H1 (cell line): ENCODE measurements at regions not wholly inside any gene's neighbourhood (a gene's known extent, or its start where the extent isn't known, plus 50 kb on each side); places are given as distances from the start of the nearest gene placed in this dataset.
A peak's percentile ranks its signal among the peaks of the same experiment; 100 is the strongest.

Experiments
- CTCF ChIA-PET: fragments of 300-600 bp; sonication (Branson Sonifier 250); formaldehyde crosslinking; loops from one replicate; lab custom pipeline; 2021; ENCODE audit not compliant: partially characterized antibody; lab: Charles Lee
- POLR2A ChIA-PET: fragments of 300-600 bp; sonication (Branson Sonifier 250); formaldehyde crosslinking; loops from one replicate; lab custom pipeline; 2021; ENCODE audit warnings: inconsistent platforms; ENCODE audit not compliant: partially characterized antibody; lab: Charles Lee
- DNase-seq, 2 experiments: peaks; one replicate each; pipeline versions ENCODE4 v3.0.0 to v3.0.0-alpha.2; 2010 to 2022; ENCODE audit warnings: low spot score in 2 of 2, low read depth in 1 of 2, mixed read lengths in 1 of 2
- FAIRE-seq: peaks from 2 replicates; lab custom pipeline; 2011; peaks lifted over from hg19 to GRCh38; lab: Jason Lieb, UNC
- H2AFZ ChIP-seq: 2 replicates; pipeline ENCODE4 v1.8.1; 2012; ENCODE audit warnings: low read length, inconsistent platforms
- H2AK5ac ChIP-seq: 2 replicates; pipeline ENCODE4 v1.6.1; 2013; ENCODE audit warnings: low read depth, low read length
- H2BK120ac ChIP-seq: replicated peaks from 2 replicates; pipeline ENCODE3; 2013; ENCODE audit warnings: low read depth, low read length, inconsistent platforms
- H2BK12ac ChIP-seq: 2 replicates; pipeline ENCODE4 v1.6.1; 2013; ENCODE audit warnings: low read depth, low read length
- H2BK15ac ChIP-seq: 2 replicates; pipeline ENCODE4 v1.6.1; 2013; ENCODE audit warnings: low read length
- H2BK20ac ChIP-seq: 2 replicates; pipeline ENCODE4 v1.6.1; 2013; ENCODE audit warnings: low read length
- H2BK5ac ChIP-seq: 2 replicates; pipeline ENCODE4 v1.6.1; 2013; ENCODE audit warnings: low read depth, low read length
- H3K14ac ChIP-seq: 2 replicates; pipeline ENCODE4 v1.6.1; 2013; ENCODE audit warnings: inconsistent platforms; ENCODE audit not compliant: insufficient read length
- H3K18ac ChIP-seq: 2 replicates; pipeline ENCODE4 v1.6.1; 2013; ENCODE audit warnings: low read length; ENCODE audit errors: extremely low read depth
- H3K23ac ChIP-seq: 2 replicates; pipeline ENCODE4 v1.6.1; 2013; ENCODE audit warnings: inconsistent platforms; ENCODE audit not compliant: insufficient read length
- H3K23me2 ChIP-seq: 2 replicates; pipeline ENCODE4 v1.6.1; 2013; ENCODE audit warnings: low read depth, low read length
- H3K27ac ChIP-seq: 2 replicates; pipeline ENCODE4 v1.6.1; 2011; ENCODE audit warnings: low read depth, low read length, inconsistent platforms
- H3K27me3 ChIP-seq, 4 experiments: replicated peaks in 1 of 4; 1 replicate in 1 of 4; 2 replicates in 3 of 4; pipeline versions ENCODE4 v1.6.1 to v1.8.1; 2011 to 2013; ENCODE audit warnings: low read length in 3 of 4, mild to moderate bottlenecking in 3 of 4, inconsistent platforms in 2 of 4, mixed read lengths in 2 of 4, moderate library complexity in 1 of 4; ENCODE audit not compliant: control insufficient read depth in 3 of 4, insufficient read depth in 3 of 4; ENCODE audit errors: extremely low read depth in 1 of 4
- H3K36me3 ChIP-seq, 4 experiments: 2 replicates each; pipeline versions ENCODE4 v1.6.1 to v1.8.1; 2011 to 2013; ENCODE audit warnings: mild to moderate bottlenecking in 4 of 4, low read length in 3 of 4, moderate library complexity in 2 of 4, control low read depth in 1 of 4, inconsistent platforms in 1 of 4; ENCODE audit not compliant: insufficient read depth in 4 of 4, control insufficient read depth in 2 of 4
- H3K4ac ChIP-seq: replicated peaks from 2 replicates; pipeline ENCODE3; 2013; ENCODE audit warnings: low read length, low read depth, mixed read lengths, inconsistent platforms; ENCODE audit not compliant: insufficient read length
- H3K4me1 ChIP-seq, 4 experiments: replicated peaks in 1 of 4; 1 replicate in 1 of 4; 2 replicates in 3 of 4; pipeline versions ENCODE4 v1.6.1 to v1.8.1; 2011 to 2013; ENCODE audit warnings: low read length in 3 of 4, inconsistent platforms in 2 of 4, mixed read lengths in 1 of 4; ENCODE audit not compliant: insufficient read depth in 4 of 4, control insufficient read depth in 3 of 4
- H3K4me2 ChIP-seq, 2 experiments: 2 replicates each; pipeline versions ENCODE4 v1.6.1 to v1.8.1; 2011 to 2013; ENCODE audit warnings: low read depth in 2 of 2, low read length in 2 of 2, control low read depth in 1 of 2, inconsistent platforms in 1 of 2, mild to moderate bottlenecking in 1 of 2; ENCODE audit not compliant: insufficient read depth in 1 of 2
- H3K4me3 ChIP-seq, 4 experiments: fragments of 200-600, 300-600 bp in 1 of 4; sonication (generic), shearing (Covaris generic), sonication (Bioruptor Twin) in 1 of 4; 2 replicates each; pipeline versions ENCODE4 v1.5.1 to v1.8.1; 2011 to 2016; ENCODE audit warnings: low read length in 4 of 4, low read depth in 3 of 4, control low read depth in 2 of 4, inconsistent platforms in 2 of 4, mild to moderate bottlenecking in 2 of 4, mixed read lengths in 1 of 4, moderate library complexity in 1 of 4; ENCODE audit not compliant: insufficient read depth in 2 of 4; ENCODE audit errors: extremely low read depth in 1 of 4
- H3K56ac ChIP-seq: replicated peaks from 2 replicates; pipeline ENCODE3; 2013; ENCODE audit warnings: low read depth, mild to moderate bottlenecking, mixed read lengths, low read length, inconsistent platforms; ENCODE audit not compliant: insufficient read length
- H3K79me1 ChIP-seq: 2 replicates; pipeline ENCODE4 v1.6.1; 2013; ENCODE audit warnings: low read depth, low read length, control low read depth
- H3K79me2 ChIP-seq, 2 experiments: 2 replicates each; pipeline versions ENCODE4 v1.6.1 to v1.8.1; 2012 to 2013; ENCODE audit warnings: low read length in 2 of 2, mild to moderate bottlenecking in 2 of 2, inconsistent platforms in 1 of 2; ENCODE audit not compliant: insufficient read depth in 2 of 2, control insufficient read depth in 1 of 2
- H3K9ac ChIP-seq, 4 experiments: replicated peaks in 1 of 4; 1 replicate in 1 of 4; 2 replicates in 3 of 4; pipeline versions ENCODE4 v1.6.1 to v1.8.1; 2011 to 2013; ENCODE audit warnings: low read depth in 3 of 4, low read length in 3 of 4, control low read depth in 2 of 4, mild to moderate bottlenecking in 2 of 4, moderate library complexity in 2 of 4, inconsistent platforms in 1 of 4; ENCODE audit errors: extremely low read depth in 1 of 4
- H3K9me3 ChIP-seq, 2 experiments: 2 replicates each; pipeline versions ENCODE4 v1.6.1 to v1.8.1; 2012 to 2013; ENCODE audit warnings: mild to moderate bottlenecking in 2 of 2, moderate library complexity in 2 of 2, control low read depth in 1 of 2, inconsistent platforms in 1 of 2, low read depth in 1 of 2, low read length in 1 of 2, mixed read lengths in 1 of 2; ENCODE audit not compliant: insufficient read depth in 2 of 2
- H4K20me1 ChIP-seq, 2 experiments: replicated peaks in 1 of 2; 2 replicates each; pipeline versions ENCODE3 to v1.8.1; 2011 to 2013; ENCODE audit warnings: inconsistent platforms in 2 of 2, low read length in 2 of 2, mild to moderate bottlenecking in 1 of 2; ENCODE audit not compliant: insufficient read depth in 2 of 2, control insufficient read depth in 1 of 2
- H4K5ac ChIP-seq: 2 replicates; pipeline ENCODE4 v1.6.1; 2013; ENCODE audit warnings: low read length, low read depth, mixed read lengths, inconsistent platforms; ENCODE audit not compliant: insufficient read length
- H4K8ac ChIP-seq: 2 replicates; pipeline ENCODE4 v1.8.0; 2013; ENCODE audit warnings: mild to moderate bottlenecking, moderate library complexity, low read length, inconsistent platforms; ENCODE audit not compliant: insufficient read depth; ENCODE audit errors: extremely low read depth
- H4K91ac ChIP-seq: replicated peaks from 2 replicates; pipeline ENCODE3; 2013; ENCODE audit warnings: low read length, mixed read lengths, inconsistent platforms; ENCODE audit not compliant: insufficient read length
- ATF3 ChIP-seq: IDR thresholded peaks from 2 replicates; pipeline ENCODE4 v1.6.1; 2011; ENCODE audit warnings: low read depth, mild to moderate bottlenecking, low read length; ENCODE audit not compliant: insufficient read depth
- CHD1 ChIP-seq: IDR thresholded peaks from 2 replicates; pipeline ENCODE4 v1.6.1; 2012; ENCODE audit warnings: low read depth, low read length, improper control_type of control experiment
- CREB1 ChIP-seq: IDR thresholded peaks from 2 replicates; pipeline ENCODE4 v1.6.1; 2012; ENCODE audit warnings: inconsistent platforms
- EGR1 ChIP-seq: IDR thresholded peaks from 2 replicates; pipeline ENCODE4 v1.6.1; 2011; ENCODE audit warnings: low read depth, low read length, borderline replicate concordance
- FOSL1 ChIP-seq: IDR thresholded peaks from 2 replicates; pipeline ENCODE4 v1.6.1; 2011; ENCODE audit warnings: mild to moderate bottlenecking, low read depth, low read length, moderate library complexity; ENCODE audit not compliant: insufficient read depth
- HDAC2 ChIP-seq, 2 experiments: fragments of 300-600 bp in 1 of 2; sonication (generic) in 1 of 2; IDR thresholded peaks; 2 replicates each; pipeline ENCODE4 v1.6.1; 2011 to 2012; ENCODE audit warnings: low read depth in 2 of 2, low read length in 2 of 2, mild to moderate bottlenecking in 2 of 2, moderate library complexity in 2 of 2, borderline replicate concordance in 1 of 2, inconsistent platforms in 1 of 2
- KDM5A ChIP-seq: fragments of 200-600 bp; IDR thresholded peaks from 2 replicates; pipeline ENCODE4 v1.7.1; 2012; ENCODE audit warnings: mild to moderate bottlenecking, low read length, inconsistent platforms, mixed read lengths
- SUZ12 ChIP-seq: fragments of 200-600 bp; sonication (generic); IDR thresholded peaks from 2 replicates; pipeline ENCODE4 v1.6.1; 2012; ENCODE audit warnings: mild to moderate bottlenecking, inconsistent platforms, low read length, moderate library complexity, mixed read lengths
- TAF1 ChIP-seq: IDR thresholded peaks from 2 replicates; pipeline ENCODE4 v1.6.1; 2011; ENCODE audit warnings: mild to moderate bottlenecking, low read depth, low read length
- TEAD4 ChIP-seq: IDR thresholded peaks from 2 replicates; pipeline ENCODE4 v1.6.1; 2012; ENCODE audit warnings: low read depth, low read length, inconsistent platforms, mixed read lengths
- ZNF274 ChIP-seq: IDR thresholded peaks from 2 replicates; pipeline ENCODE4 v1.7.0; 2012; ENCODE audit warnings: low read length, borderline replicate concordance; ENCODE audit errors: extremely low read depth
- WGBS, 2 experiments: shearing (Covaris generic) in 1 of 2; methylation state at CpG; one replicate each; pipeline versions ENCODE4 v1.1.6 to v1.1.7; 2013 to 2015; ENCODE audit warnings: low lambda C conversion rate in 2 of 2, mixed read lengths in 2 of 2, inconsistent platforms in 1 of 2, low coverage in 1 of 2, missing lambda C conversion rate in 1 of 2; ENCODE audit not compliant: insufficient replicate concordance in 2 of 2, insufficient coverage in 1 of 2, insufficient read length in 1 of 2; ENCODE audit errors: extremely low coverage in 1 of 2, missing lambda C conversion rate in 1 of 2; 5-methylcytosine and 5-hydroxymethylcytosine counted together

GRCh38 chr2:62407401-62407800 lies 98.6 kb downstream of the TMEM17 start:
- 88% methylated on average over 6 of the region's 7 CpGs; no CpG with 5 or more reads in 1 of the 2 experiments for WGBS, 2 experiments
- POLR2A ChIA-PET: no interaction called here

More at GRCh38 chr2:62407401-62407800, 98.6 kb downstream of the TMEM17 start:
- peak overlapping the region; percentile 93 for H2AK5ac ChIP-seq
- peak overlapping the region; percentile 55; the same call in 1 of the 2 replicates for H3K18ac ChIP-seq
- H3K27me3 ChIP-seq: no peaks in the 10 kb centered on the region
- H3K4me1 ChIP-seq: peaks cover 7 to 12% (median 9%) of the 10 kb centered on the region in 4 experiments; a peak in 6 of 7 replicates
- H4K20me1 ChIP-seq: no peaks in the 10 kb centered on the region
- no peak overlapping the region for H3K9ac ChIP-seq
- H2BK5ac ChIP-seq: peak overlapping the region; percentile 5; the same call in 1 of the 2 replicates
- no peak overlapping the region for H3K4ac ChIP-seq
- H3K4me3 ChIP-seq: no peak overlapping the region
- peak overlapping the region; percentile 0 for H4K91ac ChIP-seq
- no peaks in the 10 kb centered on the region for H3K79me1 ChIP-seq
- H4K5ac ChIP-seq: no peak overlapping the region
- peak overlapping the region; percentile 76; the same call in 1 of the 2 replicates for H2BK20ac ChIP-seq
- no peak overlapping the region for H4K8ac ChIP-seq
- no peak overlapping the region for H2BK120ac ChIP-seq
- no peak for FAIRE-seq
- no peak overlapping the region for H2AFZ ChIP-seq
- H3K36me3 ChIP-seq: no peaks in the 10 kb centered on the region
- H3K23me2 ChIP-seq: no peaks in the 10 kb centered on the region
- peak overlapping the region; percentile 70; the same call in 1 of the 2 replicates for H2BK12ac ChIP-seq
- H3K27ac ChIP-seq: no peak overlapping the region
- H3K56ac ChIP-seq: no peak overlapping the region
- H3K79me2 ChIP-seq: no peaks in the 10 kb centered on the region
- no peak overlapping the region for H3K23ac ChIP-seq
- TF ChIP-seq KDM5A (no peak), SUZ12 (no peak), TEAD4 (no peak), CREB1 (no peak), FOSL1 (no peak), ATF3 (no peak), TAF1 (no peak), ZNF274 (no peak), EGR1 (no peak), CHD1 (no peak), HDAC2 (IDR thresholded peaks at IDR 0.05; ENCODE audit: borderline replicate concordance in 1 of 2, low read depth in 2 of 2, low read length in 2 of 2) (no peak)
- 0 out of 2 replicates have a peak overlapping the region, but pooled peaks have one; percentile 31 for H2BK15ac ChIP-seq
- no peak overlapping the region for H3K14ac ChIP-seq
- peaks cover 0 to 10% of the 10 kb centered on the region in 2 experiments; a peak in 1 of 4 replicates for H3K9me3 ChIP-seq
- no peak for DNase-seq
- no peak overlapping the region for H3K4me2 ChIP-seq
- CTCF ChIA-PET: interaction anchor here (0.7 to 1.4 kb wide), 5 partner anchors 73 to 413 kb away, joined by 3 to 5 read pairs (median 5); no protein-coding TSS in a partner anchor
